Transverse colon (tissue), 4 donors: ENCODE measurements at regions not wholly inside any gene's neighbourhood (a gene's known extent, or its start where the extent isn't known, plus 50 kb on each side); places are given as distances from the start of the nearest gene placed in this dataset.

Experiments used
- DNase-seq: peaks from one replicate; pipeline ENCODE4 v3.0.0-alpha.2; 2019
- H3K27ac ChIP-seq, 4 donors: fragments of 200-600 bp; sonication (generic); 2 replicates each; pipeline ENCODE4 v1.5.1; 2016 to 2018; ENCODE audit warnings: inconsistent platforms in 4 of 4
- H3K27me3 ChIP-seq: fragments of 200-600 bp; sonication (generic); 2 replicates; pipeline ENCODE4 v1.5.1; 2017; ENCODE audit warnings: inconsistent platforms
- H3K36me3 ChIP-seq, 4 donors: fragments of 200-600 bp; sonication (generic); 2 replicates each; pipeline ENCODE4 v1.5.1; 2017 to 2019; ENCODE audit warnings: inconsistent platforms in 4 of 4
- H3K4me1 ChIP-seq, 4 donors: fragments of 200-600 bp; sonication (generic); 2 replicates each; pipeline ENCODE4 v1.5.1; 2017 to 2020; ENCODE audit warnings: inconsistent platforms in 4 of 4
- H3K4me3 ChIP-seq, 4 donors: fragments of 200-600 bp; sonication (generic); 1 replicate in 1 of 4; 2 replicates in 3 of 4; pipeline versions ENCODE4 v1.5.1 to v1.6.1; 2017 to 2019; ENCODE audit warnings: inconsistent platforms in 4 of 4
- H3K9me3 ChIP-seq, 2 donors: fragments of 200-600 bp; sonication (generic); 2 replicates each; pipeline ENCODE4 v1.5.1; 2017 to 2019; ENCODE audit warnings: inconsistent platforms in 2 of 2
- CTCF ChIP-seq, 5 experiments: fragments of 200-600 bp in 3 of 5; fragments of 450-650 bp in 2 of 5; sonication (generic) in 3 of 5; IDR thresholded peaks; 1 replicate in 2 of 5; 2 replicates in 3 of 5; pipeline ENCODE4 v1.5.1; 2016 to 2017; ENCODE audit warnings: antibody characterized with exemption in 5 of 5, inconsistent platforms in 3 of 5, mild to moderate bottlenecking in 2 of 5, moderate library complexity in 1 of 5
- EP300 ChIP-seq: sonication (generic); formaldehyde crosslinking; IDR thresholded peaks from one replicate; pipeline ENCODE4 v1.6.1; 2017; ENCODE audit warnings: antibody characterized with exemption, low read depth
- POLR2A ChIP-seq: fragments of 450-650 bp; IDR thresholded peaks from one replicate; pipeline ENCODE4 v1.6.1; 2016; ENCODE audit warnings: antibody characterized with exemption, mild to moderate bottlenecking, moderate library complexity
- POLR2AphosphoS5 ChIP-seq, 3 donors: sonication (generic); formaldehyde crosslinking; IDR thresholded peaks; one replicate each; pipeline ENCODE4 v1.6.1; 2016; ENCODE audit warnings: antibody characterized with exemption in 3 of 3
- WGBS, 2 donors: methylation state at CpG; one replicate each; pipeline ENCODE4 v1.1.5; 2018; ENCODE audit warnings: low coverage in 1 of 2; 5-methylcytosine and 5-hydroxymethylcytosine counted together
- in situ Hi-C, 4 donors: fragments of 200-750 bp; cut with MboI; loops; one replicate each; pipeline versions ENCODE4 v1.15.0 to v1.15.1; 2017; ENCODE audit warnings: low sequenced_read_pairs in 3 of 4, low pct_ligation_motif_present in 1 of 4, low pct_unique_long_range_greater_than_20kb in 1 of 4
- intact Hi-C: fragments of 100-400 bp; cut with DNase I; formaldehyde crosslinking; loops from one replicate; pipeline ENCODE4 v1.15.1; 2023; ENCODE audit warnings: low total_unique reads

DNA sequence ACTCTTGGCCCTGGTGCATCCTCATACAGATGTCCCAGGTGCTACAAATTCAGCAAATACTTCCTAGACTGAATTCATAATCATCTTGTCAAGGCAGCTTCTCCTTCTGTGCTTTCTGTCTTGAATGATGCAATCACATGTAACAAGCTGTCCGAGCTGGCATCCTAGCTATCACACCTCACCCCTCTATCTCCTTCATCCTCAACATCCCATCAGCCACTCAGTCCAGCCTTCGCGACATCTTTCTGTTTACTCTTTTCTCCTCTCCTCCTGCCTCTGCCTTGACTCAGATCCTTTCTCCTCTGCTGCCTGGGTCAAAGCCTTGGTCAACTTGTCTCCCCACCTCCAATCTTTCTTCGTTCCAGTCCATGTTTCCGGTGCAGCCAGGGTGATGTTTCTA lies 240.4 kb upstream of the CELF2 start:
- H3K27me3 ChIP-seq: no peaks in the 10 kb centered on the region
- no peak for DNase-seq
- TF ChIP-seq CTCF (IDR thresholded peaks at IDR 0.05) (no peak), POLR2AphosphoS5 (IDR thresholded peaks at IDR 0.05) (no peak), POLR2A (no peak), EP300 (no peak)
- no peak overlapping the region for H3K27ac ChIP-seq
- no peaks in the 10 kb centered on the region for H3K4me1 ChIP-seq
- H3K9me3 ChIP-seq: no peaks in the 10 kb centered on the region
- no peaks in the 10 kb centered on the region for H3K36me3 ChIP-seq
- H3K4me3 ChIP-seq: no peak overlapping the region
- intact Hi-C loops (no loop called here), in situ Hi-C loops (no loop called here)
- WGBS, 2 donors: 95 to 100% methylated on average over 4 to 5 of the region's 5 CpGs

DNA sequence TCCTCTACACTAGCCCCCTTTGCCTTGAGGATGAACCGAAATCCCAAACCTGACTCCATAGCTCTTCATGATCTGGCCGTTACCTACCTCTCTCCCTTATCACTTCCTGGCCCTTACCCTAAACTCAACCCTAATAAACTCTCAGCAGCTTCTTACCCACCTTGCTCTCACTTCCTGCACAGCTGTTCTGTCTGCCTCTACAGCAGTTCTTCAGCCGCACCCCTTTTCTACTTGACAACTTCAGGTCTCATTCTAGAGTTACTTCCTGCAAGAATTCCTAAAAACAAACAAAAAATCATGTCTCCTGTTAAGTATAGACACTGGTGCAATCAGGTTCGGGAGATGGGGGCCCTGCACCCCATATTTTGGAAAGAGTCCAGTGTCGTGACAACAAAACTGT lies 239.9 kb upstream of the CELF2 start:
- no peaks in the 10 kb centered on the region for H3K4me1 ChIP-seq
- in situ Hi-C loops: no loop called here
- no peaks in the 10 kb centered on the region for H3K27me3 ChIP-seq
- no peaks in the 10 kb centered on the region for H3K9me3 ChIP-seq
- WGBS, 2 donors: 58 to 73% methylated on average over 5 of the region's 5 CpGs
- H3K27ac ChIP-seq: no peak overlapping the region
- H3K36me3 ChIP-seq: no peaks in the 10 kb centered on the region
- TF ChIP-seq POLR2A (no peak), CTCF (IDR thresholded peaks at IDR 0.05) (no peak), EP300 (no peak), POLR2AphosphoS5 (IDR thresholded peaks at IDR 0.05) (no peak)
- no peak overlapping the region for H3K4me3 ChIP-seq
- intact Hi-C loops: no loop called here
- DNase-seq: no peak

DNA sequence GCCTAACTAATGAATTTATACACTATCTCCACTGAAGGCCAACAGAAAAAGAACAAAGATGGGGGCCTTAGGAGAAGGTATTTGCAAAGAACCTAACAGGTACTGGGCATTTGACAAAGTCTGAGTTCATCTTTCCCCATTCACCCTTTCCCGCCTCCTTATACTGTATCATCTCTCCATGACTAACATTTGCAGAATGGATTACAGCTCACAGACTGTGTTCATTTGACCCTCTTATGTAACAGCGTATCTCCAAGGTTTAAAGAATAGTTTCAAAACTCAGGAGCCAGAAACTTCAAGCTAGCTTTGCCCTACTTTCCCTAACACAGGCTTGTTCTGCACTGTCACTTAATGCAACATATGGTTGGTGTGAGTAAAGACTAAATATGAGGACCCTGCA lies 238.7 kb upstream of the CELF2 start:
- no peak overlapping the region for H3K27ac ChIP-seq
- intact Hi-C loops: no loop called here
- 82 to 89% methylated on average over 2 of the region's 2 CpGs for WGBS, 2 donors
- no peak overlapping the region for H3K4me3 ChIP-seq
- H3K36me3 ChIP-seq: no peaks in the 10 kb centered on the region
- H3K27me3 ChIP-seq: no peaks in the 10 kb centered on the region
- H3K4me1 ChIP-seq: no peaks in the 10 kb centered on the region
- H3K9me3 ChIP-seq: no peaks in the 10 kb centered on the region
- no peak for TF ChIP-seq POLR2A
- no peak for TF ChIP-seq POLR2AphosphoS5 (IDR thresholded peaks at IDR 0.05)
- no peak for TF ChIP-seq CTCF (IDR thresholded peaks at IDR 0.05)
- TF ChIP-seq EP300: no peak
- in situ Hi-C loops: no loop called here
- no peak for DNase-seq

GRCh38 chr10:10779511-10779910 lies 238.2 kb upstream of the CELF2 start:
- no peak for DNase-seq
- Histone ChIP-seq H3K27me3 (no peaks in the 10 kb centered on the region), H3K27ac (no peak overlapping the region), H3K36me3 (no peaks in the 10 kb centered on the region), H3K9me3 (no peaks in the 10 kb centered on the region), H3K4me1 (no peaks in the 10 kb centered on the region), H3K4me3 (no peak overlapping the region)
- WGBS, 2 donors: 93 to 100% methylated on average over 2 to 3 of the region's 3 CpGs
- TF ChIP-seq CTCF (IDR thresholded peaks at IDR 0.05): no peak
- TF ChIP-seq EP300: no peak
- TF ChIP-seq POLR2A: no peak
- TF ChIP-seq POLR2AphosphoS5 (IDR thresholded peaks at IDR 0.05): no peak
- in situ Hi-C loops (no loop called here), intact Hi-C loops (no loop called here)
